SKM-1 treated with dmso at 0.1 percent for 144 hours (cell line): ENCODE measurements at regions not wholly inside any gene's neighbourhood (a gene's known extent, or its start where the extent isn't known, plus 50 kb on each side); places are given as distances from the start of the nearest gene placed in this dataset.
A peak's percentile ranks its signal among the peaks of the same experiment; 100 is the strongest.
"Not testable (repeated sequence)": the region's sequence is repeated elsewhere in the genome, so short reads cannot be mapped to it uniquely, and the experiment has no call there.

Experiments used
- DNase-seq: peaks from one replicate; lab custom pipeline; 2025; ENCODE audit not compliant: unreplicated experiment; lab: John Stamatoyannopoulos, UW

DNA sequence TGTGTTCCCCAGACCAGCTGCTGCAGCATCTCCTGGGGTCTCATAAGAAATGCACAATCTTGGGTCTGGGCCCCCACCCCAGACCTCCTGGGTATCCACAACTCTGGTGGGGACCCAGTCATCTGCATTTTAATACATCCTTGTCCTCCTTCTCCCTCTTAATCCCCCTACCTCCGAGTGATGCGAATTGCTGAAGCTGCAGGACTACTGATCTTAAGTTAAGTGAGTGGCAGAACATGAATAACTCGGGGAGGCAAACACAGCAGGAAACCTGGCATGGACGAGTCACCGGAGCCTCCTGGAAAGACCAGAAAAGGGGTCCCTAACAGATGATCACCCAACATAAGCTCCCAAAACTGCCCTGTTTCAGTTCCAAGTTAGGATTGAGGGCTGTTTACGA is 283.2 kb upstream of the MGAT5 start:
- no peak for DNase-seq

DNA sequence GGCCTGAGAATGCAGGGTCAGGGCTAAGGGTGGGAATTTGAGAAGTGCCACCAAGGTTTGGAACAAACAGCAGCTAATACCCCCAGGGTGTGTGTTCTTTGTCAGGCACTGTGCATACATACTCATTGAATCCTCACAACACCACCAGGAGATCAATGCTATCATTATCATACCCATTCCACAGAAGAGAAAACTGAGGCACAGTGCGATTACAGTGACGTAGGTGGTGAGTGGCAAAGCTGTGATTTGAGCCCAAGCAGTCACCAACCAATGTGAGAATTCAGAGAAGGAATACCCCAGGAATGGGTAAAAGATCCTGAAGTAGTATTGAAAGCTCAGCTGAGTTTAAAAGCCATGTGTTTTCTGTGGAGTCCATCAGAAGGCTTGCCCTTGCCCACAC is 281.6 kb upstream of the MGAT5 start:
- DNase-seq, result no peak

GRCh38 chr2:133972786-133973185 is 281.1 kb upstream of the MGAT5 start:
- no peak for DNase-seq

DNA sequence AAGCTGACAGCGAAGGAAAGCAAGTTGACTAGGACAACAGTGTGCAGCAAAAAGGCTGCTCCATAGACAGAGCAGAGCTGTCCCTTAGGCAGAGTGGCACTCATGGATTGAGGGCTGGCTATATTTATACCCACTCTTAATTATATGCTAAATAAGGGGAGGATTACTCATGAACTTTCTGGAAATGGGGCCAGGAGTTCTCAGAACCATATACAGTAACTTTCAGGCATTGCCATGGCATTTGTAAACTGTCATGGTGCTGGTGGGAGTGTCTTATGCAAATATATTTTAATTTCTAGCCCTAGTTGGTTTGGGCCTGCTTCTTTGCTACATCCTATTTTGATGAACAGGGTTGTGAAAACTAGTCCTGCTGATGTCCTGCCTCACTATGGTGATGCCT is 279.5 kb upstream of the MGAT5 start:
- no peak for DNase-seq

GRCh38 chr2:133975135-133975534 is 278.7 kb upstream of the MGAT5 start:
- no peak for DNase-seq

- DNase-seq, result no peak
Measured at GRCh38 chr2:133975676-133976428, 278.0 kb upstream of the MGAT5 start.

GRCh38 chr2:133976659-133977058 is 277.2 kb upstream of the MGAT5 start:
- no peak for DNase-seq

DNA sequence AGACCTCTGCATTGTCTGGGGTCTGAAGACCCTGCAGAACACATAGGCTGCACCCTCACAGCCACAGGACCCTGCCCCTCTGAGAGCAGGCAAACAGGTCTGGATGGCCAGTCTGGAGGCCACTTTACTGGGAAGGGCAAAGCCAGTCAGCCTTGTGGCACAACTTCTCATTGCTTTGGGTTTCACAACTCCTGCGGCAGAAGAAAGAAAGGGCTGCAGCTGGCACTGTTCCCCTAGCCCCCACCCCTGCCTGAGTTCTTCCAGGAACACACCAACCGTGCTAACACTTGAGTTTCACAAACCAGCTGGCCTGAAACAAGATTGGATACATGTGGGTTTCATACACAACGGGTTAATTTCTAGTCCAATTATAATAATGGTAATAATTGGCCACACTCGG is 276.5 kb upstream of the MGAT5 start:
- DNase-seq, result peak; percentile 83

DNA sequence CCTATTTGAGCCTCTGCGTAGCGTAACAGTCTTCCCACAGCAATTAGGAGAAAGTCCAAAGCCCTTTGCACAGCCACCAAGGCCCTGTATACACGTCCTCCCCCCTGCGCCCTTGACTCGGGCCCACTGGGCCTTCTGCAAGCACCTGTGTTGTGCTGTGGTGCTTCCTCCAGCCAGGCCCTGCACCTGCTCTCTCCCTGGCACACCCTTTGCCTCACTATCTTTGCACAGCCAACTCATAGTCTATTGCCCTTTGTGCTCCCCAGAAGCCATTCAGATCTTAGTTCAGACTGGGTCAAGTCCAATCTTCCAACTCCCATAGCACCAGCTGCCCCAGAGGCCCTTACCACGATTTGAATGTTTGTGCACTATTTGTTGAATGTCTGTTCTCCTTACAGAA is 271.6 kb upstream of the MGAT5 start:
- no peak for DNase-seq

GRCh38 chr2:133985563-133985962 is 268.3 kb upstream of the MGAT5 start:
- DNase-seq, result no peak

DNA sequence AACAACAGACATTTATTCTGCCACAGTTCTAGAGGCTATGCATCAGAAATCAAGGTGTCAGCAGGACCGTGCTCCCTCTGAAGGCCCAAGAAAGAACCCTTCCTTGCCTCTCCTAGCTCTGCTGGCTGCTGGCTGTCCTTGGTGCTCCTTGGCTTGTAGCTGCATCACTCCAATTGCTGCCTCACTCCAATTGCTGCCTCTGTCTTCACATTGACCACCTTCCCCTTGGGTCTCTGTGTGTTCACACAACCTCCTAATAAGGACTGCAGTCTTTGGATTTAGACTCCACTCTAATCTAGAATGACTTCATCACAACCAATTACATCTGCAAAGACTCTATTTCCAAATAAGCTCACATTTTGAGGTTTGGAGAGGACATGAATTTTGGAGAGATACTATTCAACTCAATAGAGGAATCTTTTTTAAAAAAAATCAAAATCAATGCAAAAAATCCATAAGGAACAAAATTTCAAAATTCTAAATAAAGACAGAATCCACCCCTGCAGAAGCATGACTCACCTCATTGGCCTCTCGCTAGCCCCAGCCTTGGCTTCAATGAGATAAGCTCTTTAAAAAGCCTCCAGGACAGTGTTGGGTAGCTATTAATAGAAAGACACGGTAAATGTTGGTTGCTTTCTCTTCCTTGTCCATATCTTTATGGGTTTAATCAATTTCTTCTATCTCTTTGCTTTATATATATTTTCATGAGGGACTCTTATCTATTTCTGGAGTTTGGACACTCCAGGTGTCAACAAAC is 267.6 kb upstream of the MGAT5 start:
- DNase-seq, result no peak

GRCh38 chr2:133986881-133987795 is 266.7 kb upstream of the MGAT5 start:
- DNase-seq, result no peak

DNA sequence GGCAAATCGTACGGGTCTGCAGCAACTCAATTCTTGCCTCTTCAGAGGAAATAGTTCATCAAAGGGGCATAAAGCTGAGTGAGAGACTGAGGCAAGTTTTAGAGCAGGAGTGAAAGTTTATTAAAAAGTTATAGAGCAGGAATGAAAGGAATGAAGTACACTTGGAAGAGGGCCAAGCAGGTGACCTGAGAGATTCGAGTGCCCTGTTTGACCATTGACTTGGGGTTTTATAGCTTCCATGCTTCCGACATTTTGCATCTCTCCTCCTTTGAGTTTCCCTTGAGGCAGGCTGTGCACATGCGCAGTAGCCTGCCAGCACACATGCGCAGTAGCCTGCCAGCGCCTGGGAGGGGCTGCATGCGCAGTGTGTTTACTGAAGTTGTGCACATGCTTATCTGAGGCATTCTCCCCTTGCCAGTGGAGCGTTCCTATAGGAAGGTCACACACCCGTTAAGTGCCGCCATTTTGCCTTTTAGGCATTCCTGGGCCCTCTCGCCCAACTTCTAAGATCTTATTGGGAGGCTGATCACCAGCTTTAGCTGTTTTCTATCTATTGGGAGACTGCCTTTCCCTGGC is 265.5 kb upstream of the MGAT5 start:
- DNase-seq, result no peak

- DNase-seq, result no peak
Measured at GRCh38 chr2:133991606-133992168, 262.2 kb upstream of the MGAT5 start.

GRCh38 chr2:133992454-133992853 is 261.4 kb upstream of the MGAT5 start:
- no peak for DNase-seq

DNA sequence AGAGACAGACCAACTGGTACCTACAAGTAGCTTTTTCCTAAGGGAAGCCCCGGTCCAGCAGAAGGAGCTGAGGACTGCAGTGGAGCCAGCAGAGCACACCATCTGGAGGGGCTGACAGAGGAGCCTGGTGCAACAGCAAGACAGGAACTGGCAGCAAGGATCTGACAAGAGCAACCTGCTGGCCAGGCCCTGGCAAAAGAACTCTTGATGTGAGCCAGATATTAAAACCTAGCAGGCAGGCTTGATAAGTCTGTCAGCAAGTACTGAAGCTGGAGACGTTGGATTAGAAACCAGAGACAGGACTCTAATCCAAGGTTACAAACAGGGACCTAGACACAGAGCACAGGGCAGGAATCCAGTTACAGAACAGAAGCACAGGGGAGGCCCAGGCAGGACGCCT is 260.7 kb upstream of the MGAT5 start:
- no peak for DNase-seq

GRCh38 chr2:133998726-133999125 is 255.1 kb upstream of the MGAT5 start:
- DNase-seq, result not testable (repeated sequence)

DNA sequence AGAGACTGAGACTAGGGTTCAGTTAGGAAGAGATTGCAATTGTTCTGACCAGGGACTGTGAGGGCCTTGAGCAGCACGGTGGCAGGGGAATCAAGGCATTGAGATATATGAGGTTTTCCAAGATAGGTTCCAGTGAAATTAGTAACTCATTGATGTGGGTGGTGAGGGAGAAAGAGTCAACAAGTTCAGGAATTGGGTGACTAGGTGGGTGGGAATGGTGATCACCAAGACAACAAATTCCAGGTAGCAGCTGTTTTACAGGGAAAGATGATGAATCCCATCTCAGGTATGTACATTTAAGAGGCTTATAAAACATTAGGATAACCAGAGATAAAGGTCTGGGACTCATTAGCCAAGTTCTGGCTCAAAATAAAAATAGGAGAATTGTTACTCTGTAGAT is 251.5 kb upstream of the MGAT5 start:
- DNase-seq, result no peak

DNA sequence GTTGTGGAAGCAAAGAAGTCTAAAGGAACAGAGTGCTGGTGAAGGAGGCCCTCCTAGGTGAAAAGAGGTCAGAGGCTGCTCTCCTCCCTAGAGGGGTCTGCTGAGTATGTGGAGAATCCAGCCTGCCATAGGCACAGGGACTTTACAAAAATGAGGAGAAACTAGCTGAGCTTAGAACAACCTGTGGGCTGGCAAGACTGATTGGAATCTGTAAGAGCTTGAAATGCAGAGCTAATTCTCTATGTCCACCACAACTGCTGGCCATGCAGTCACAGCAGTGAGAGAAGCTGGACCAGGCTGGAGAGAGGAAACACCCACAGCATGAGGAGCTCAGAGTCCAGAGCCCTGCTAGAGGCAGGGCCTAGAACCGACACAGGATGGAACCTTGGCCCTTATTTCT is 251.0 kb upstream of the MGAT5 start:
- no peak for DNase-seq

- DNase-seq, result no peak
Measured at GRCh38 chr2:134004467-134004866, 249.4 kb upstream of the MGAT5 start.

- DNase-seq, result no peak
Measured at GRCh38 chr2:134008837-134009236, 245.0 kb upstream of the MGAT5 start.
